C4-2B (cell line): ENCODE measurements at regions not wholly inside any gene's neighbourhood (a gene's known extent, or its start where the extent isn't known, plus 50 kb on each side); places are given as distances from the start of the nearest gene placed in this dataset.

Experiments
- CTCF ChIP-seq: fragments of 450-650 bp; conservative IDR thresholded peaks from 2 replicates; pipeline ENCODE4 v1.5.1; 2017; ENCODE audit warnings: mild to moderate bottlenecking
- ZFX ChIP-seq: fragments of 450-650 bp; IDR thresholded peaks from 2 replicates; pipeline ENCODE4 v1.6.1; 2017

- no peak for TF ChIP-seq CTCF
- no peak for TF ChIP-seq ZFX
Observed at GRCh38 chr2:126342457-126342856, 313.5 kb upstream of the GYPC start.
